ENCODE measurements at regions not wholly inside any gene's neighbourhood (a gene's known extent, or its start where the extent isn't known, plus 50 kb on each side); places are given as distances from the start of the nearest gene placed in this dataset.

- Histone ChIP-seq H3K4me2 (ENCODE audit: low read depth, low read length) (no peak overlapping the region), H3K36me3 (replicated peaks in 1 of 2; ENCODE audit: control insufficient read depth in 1 of 2, insufficient read depth in 2 of 2, low read length in 2 of 2) (no peaks in the 10 kb centered on the region), H2AFZ (ENCODE audit: low read length) (no peak overlapping the region), H3K27ac (ENCODE audit: extremely low read length, insufficient read depth, low read length) (no peak overlapping the region), H3K4me3 (replicated peaks in 1 of 3; ENCODE audit: insufficient read depth in 1 of 3, low read depth in 2 of 3, low read length in 3 of 3) (no peak overlapping the region), H3K4me1 (ENCODE audit: insufficient read depth, low read length) (no peaks in the 10 kb centered on the region), H3K79me2 (ENCODE audit: insufficient read depth, low read length) (no peaks in the 10 kb centered on the region), H3K27me3 (ENCODE audit: control insufficient read depth in 1 of 2, insufficient read depth in 2 of 2, low read length in 2 of 2) (no peaks in the 10 kb centered on the region), H4K20me1 (ENCODE audit: insufficient read depth, low read length) (no peaks in the 10 kb centered on the region), H3K9ac (ENCODE audit: insufficient read depth, low read depth, low read length) (no peak overlapping the region), H3K9me3 (ENCODE audit: low read length) (peaks cover 20% of the 10 kb centered on the region)
- TF ChIP-seq ZNF224 (CRISPR knock-in tag; IDR thresholded peaks at IDR 0.05): no peak
- TF ChIP-seq MNT (IDR thresholded peaks at IDR 0.05): no peak
- TF ChIP-seq RBAK (CRISPR knock-in tag; IDR thresholded peaks at IDR 0.05): no peak
- TF ChIP-seq THAP9 (CRISPR knock-in tag; IDR thresholded peaks at IDR 0.05; ENCODE audit: borderline replicate concordance): no peak
- no peak for TF ChIP-seq NFE2 (CRISPR knock-in tag; IDR thresholded peaks at IDR 0.05)
- TF ChIP-seq RCOR2 (CRISPR knock-in tag; IDR thresholded peaks at IDR 0.05): no peak
- TF ChIP-seq HOXA7 (CRISPR knock-in tag; IDR thresholded peaks at IDR 0.05): no peak
- TF ChIP-seq SALL1 (CRISPR knock-in tag; IDR thresholded peaks at IDR 0.05): no peak
- no peak for TF ChIP-seq ZNF335 (CRISPR knock-in tag; IDR thresholded peaks at IDR 0.05)
- TF ChIP-seq ZFP82 (CRISPR knock-in tag; IDR thresholded peaks at IDR 0.05; ENCODE audit: borderline replicate concordance): no peak
- in situ Hi-C loops (cut with HindIII; ENCODE audit: extremely low pct_ligation_motif_present, low pct_unique_long_range_greater_than_20kb): no loop called here
- intact Hi-C loops (cut with micrococcal nuclease; ENCODE audit: unreplicated experiment): no loop called here
- ATAC-seq (no peak), FAIRE-seq (no peak), DNase-seq (ENCODE audit: low spot score) (no peak)
- WGBS (ENCODE audit: low lambda C conversion rate): 0% methylated on average over 3 of the region's 3 CpGs
- ChIA-PET POLR2A (no interaction called here), CTCF (ENCODE audit: low intra/inter-chr PET ratio, low total read pairs) (no interaction called here)
- no TSS peak for BruUV-seq (replicated peaks)
Observed at GRCh38 chr15:54808321-54808720, 388.4 kb downstream of the RSL24D1 start.

All from HepG2 (cell line).